Neural cell (in vitro differentiated cells): ENCODE measurements at regions not wholly inside any gene's neighbourhood (a gene's known extent, or its start where the extent isn't known, plus 50 kb on each side); places are given as distances from the start of the nearest gene placed in this dataset.

ENCODE experiments used
- H2AFZ ChIP-seq: fragments of 200-600, 300-800 bp; sonication (generic), shearing (Covaris generic); 2 replicates; pipeline ENCODE4 v1.6.0; 2014; ENCODE audit warnings: low read depth, mild to moderate bottlenecking, antibody characterized with exemption, low read length, moderate library complexity
- H3F3A ChIP-seq: fragments of 200-600 bp; shearing (Covaris generic); 2 replicates; pipeline ENCODE4 v1.6.1; 2016; ENCODE audit warnings: mild to moderate bottlenecking, moderate library complexity, mixed read lengths, antibody characterized with exemption, low read length; ENCODE audit not compliant: insufficient read depth, poor library complexity, severe bottlenecking
- H3K27ac ChIP-seq: fragments of 200-600, 300-800 bp; sonication (generic), shearing (Covaris generic); 2 replicates; pipeline ENCODE4 v1.5.1; 2014; ENCODE audit warnings: mild to moderate bottlenecking, low read length, moderate library complexity
- H3K27me3 ChIP-seq: fragments of 300-800, 200-600 bp; sonication (generic), shearing (Covaris generic); 2 replicates; pipeline ENCODE4 v1.6.0; 2014; ENCODE audit warnings: mild to moderate bottlenecking, low read depth, low read length, moderate library complexity; ENCODE audit not compliant: insufficient read depth
- H3K36me3 ChIP-seq: fragments of 300-800, 200-600 bp; sonication (generic), shearing (Covaris generic); 2 replicates; pipeline ENCODE4 v1.5.1; 2014; ENCODE audit warnings: mild to moderate bottlenecking, antibody characterized with exemption, low read length, moderate library complexity; ENCODE audit not compliant: insufficient read depth
- H3K4me2 ChIP-seq: fragments of 300-800, 200-600 bp; sonication (generic), shearing (Covaris generic); 2 replicates; pipeline ENCODE4 v1.6.0; 2014; ENCODE audit warnings: mild to moderate bottlenecking, low read length
- H3K4me3 ChIP-seq: fragments of 300-800, 200-600 bp; sonication (generic), shearing (Covaris generic); 2 replicates; pipeline ENCODE4 v1.5.1; 2014; ENCODE audit warnings: mild to moderate bottlenecking, low read length, moderate library complexity
- H3K79me2 ChIP-seq: fragments of 200-600 bp; shearing (Covaris generic); replicated peaks from 2 replicates; pipeline ENCODE4 v1.6.0; 2014; ENCODE audit warnings: mild to moderate bottlenecking, low read length, moderate library complexity; ENCODE audit not compliant: insufficient read depth
- H3K9ac ChIP-seq: fragments of 300-800, 200-600 bp; sonication (generic), shearing (Covaris generic); 2 replicates; pipeline ENCODE4 v1.6.1; 2016; ENCODE audit warnings: mild to moderate bottlenecking, low read length, mixed read lengths
- H3K9me2 ChIP-seq: fragments of 200-600 bp; shearing (Covaris generic); 2 replicates; pipeline ENCODE4 v1.6.1; 2016; ENCODE audit warnings: mild to moderate bottlenecking, low read length, mixed read lengths; ENCODE audit not compliant: insufficient read depth
- H3K9me3 ChIP-seq: fragments of 200-600, 300-800 bp; sonication (generic), shearing (Covaris generic); 2 replicates; pipeline ENCODE4 v1.6.1; 2016; ENCODE audit warnings: mild to moderate bottlenecking, mixed run types, low read length, moderate library complexity, mixed read lengths
- H4K20me1 ChIP-seq: fragments of 200-600 bp; shearing (Covaris generic); 2 replicates; pipeline ENCODE4 v1.6.1; 2016; ENCODE audit warnings: mild to moderate bottlenecking, mixed run types; ENCODE audit not compliant: insufficient read depth
- CTCF ChIP-seq: fragments of 450-650 bp; IDR thresholded peaks from 2 replicates; pipeline ENCODE4 v1.5.1; 2014; ENCODE audit warnings: antibody characterized with exemption, mild to moderate bottlenecking, moderate library complexity; ENCODE audit not compliant: poor library complexity, severe bottlenecking
- EP300 ChIP-seq: fragments of 450-650 bp; conservative IDR thresholded peaks from 2 replicates; pipeline ENCODE4 v1.6.1; 2014; ENCODE audit warnings: antibody characterized with exemption, mild to moderate bottlenecking, moderate library complexity; ENCODE audit not compliant: poor library complexity, severe bottlenecking
- EZH2 ChIP-seq: fragments of 200-600, 300-800 bp; shearing (Covaris generic), sonication (generic); IDR thresholded peaks from 2 replicates; pipeline ENCODE4 v1.6.1; 2014; ENCODE audit warnings: antibody characterized with exemption, low read length, borderline replicate concordance, mild to moderate bottlenecking; ENCODE audit not compliant: insufficient read depth, poor library complexity, severe bottlenecking
- MXI1 ChIP-seq: fragments of 450-650 bp; conservative IDR thresholded peaks from 2 replicates; pipeline ENCODE4 v1.6.1; 2014; ENCODE audit warnings: antibody characterized with exemption, mild to moderate bottlenecking; ENCODE audit not compliant: poor library complexity, severe bottlenecking
- POLR2AphosphoS5 ChIP-seq: IDR thresholded peaks from 2 replicates; pipeline ENCODE4 v1.6.1; 2012
- RAD21 ChIP-seq: fragments of 450-650 bp; conservative IDR thresholded peaks from 2 replicates; pipeline ENCODE4 v1.6.1; 2014; ENCODE audit warnings: antibody characterized with exemption, mild to moderate bottlenecking, moderate library complexity
- REST ChIP-seq: IDR thresholded peaks from 2 replicates; pipeline ENCODE4 v1.6.1; 2012; ENCODE audit warnings: borderline replicate concordance
- SMC3 ChIP-seq: fragments of 450-650 bp; conservative IDR thresholded peaks from 2 replicates; pipeline ENCODE4 v1.6.1; 2014; ENCODE audit warnings: antibody characterized with exemption, mild to moderate bottlenecking, moderate library complexity; ENCODE audit not compliant: poor library complexity
- TAF1 ChIP-seq: IDR thresholded peaks from 2 replicates; pipeline ENCODE4 v1.6.1; 2012; ENCODE audit warnings: low read depth

GRCh38 chr3:164018500-164018899, 1059.8 kb downstream of the SI start:
- Histone ChIP-seq H3K9me2 (no peaks in the 10 kb centered on the region), H3K27me3 (no peaks in the 10 kb centered on the region), H3K4me3 (no peak overlapping the region), H3K9ac (no peak overlapping the region), H3K79me2 (no peaks in the 10 kb centered on the region), H3K9me3 (no peaks in the 10 kb centered on the region), H2AFZ (no peak overlapping the region), H4K20me1 (no peaks in the 10 kb centered on the region), H3K4me2 (no peak overlapping the region), H3K36me3 (no peaks in the 10 kb centered on the region), H3F3A (no peaks in the 10 kb centered on the region), H3K27ac (no peak overlapping the region)
- TF ChIP-seq RAD21 (no peak), TAF1 (no peak), MXI1 (no peak), EZH2 (no peak), EP300 (no peak), REST (no peak), POLR2AphosphoS5 (no peak), CTCF (no peak), SMC3 (no peak)

DNA sequence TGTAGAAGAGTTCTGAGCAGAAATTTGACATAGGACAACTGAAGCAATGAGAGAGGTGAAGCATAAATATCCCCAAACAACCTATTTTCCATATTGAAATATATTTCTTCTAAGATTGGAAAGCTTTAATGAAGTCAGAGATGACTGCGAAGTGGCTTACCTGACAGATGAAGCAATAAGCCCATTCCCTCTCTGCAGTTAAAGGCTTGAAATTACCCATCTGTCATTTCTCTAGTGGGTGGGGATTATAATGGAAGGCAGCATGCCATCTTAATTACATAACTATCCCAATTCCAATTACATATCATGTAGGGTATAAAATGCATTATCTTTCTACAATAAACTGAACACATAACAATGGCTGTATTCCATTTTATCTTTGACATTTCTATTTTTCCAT, 1070.5 kb downstream of the SI start:
- TF ChIP-seq EP300 (peak; percentile 72), TAF1 (no peak), RAD21 (no peak), POLR2AphosphoS5 (peak; percentile 15), REST (peak; percentile 55)
- no peak overlapping the region for H2AFZ ChIP-seq
- no peaks in the 10 kb centered on the region for H3F3A ChIP-seq
- H3K9ac ChIP-seq: no peak overlapping the region
- peak overlapping the region; percentile 7 for H3K27ac ChIP-seq
- H3K4me3 ChIP-seq: no peak overlapping the region
- no peaks in the 10 kb centered on the region for H3K36me3 ChIP-seq
- H4K20me1 ChIP-seq: no peaks in the 10 kb centered on the region
- H3K4me2 ChIP-seq: no peak overlapping the region
- no peaks in the 10 kb centered on the region for H3K79me2 ChIP-seq
- H3K27me3 ChIP-seq: no peaks in the 10 kb centered on the region
- no peaks in the 10 kb centered on the region for H3K9me2 ChIP-seq
- H3K9me3 ChIP-seq: no peaks in the 10 kb centered on the region
